ENCODE measurements at regions not wholly inside any gene's neighbourhood (a gene's known extent, or its start where the extent isn't known, plus 50 kb on each side); places are given as distances from the start of the nearest gene placed in this dataset.

DNA sequence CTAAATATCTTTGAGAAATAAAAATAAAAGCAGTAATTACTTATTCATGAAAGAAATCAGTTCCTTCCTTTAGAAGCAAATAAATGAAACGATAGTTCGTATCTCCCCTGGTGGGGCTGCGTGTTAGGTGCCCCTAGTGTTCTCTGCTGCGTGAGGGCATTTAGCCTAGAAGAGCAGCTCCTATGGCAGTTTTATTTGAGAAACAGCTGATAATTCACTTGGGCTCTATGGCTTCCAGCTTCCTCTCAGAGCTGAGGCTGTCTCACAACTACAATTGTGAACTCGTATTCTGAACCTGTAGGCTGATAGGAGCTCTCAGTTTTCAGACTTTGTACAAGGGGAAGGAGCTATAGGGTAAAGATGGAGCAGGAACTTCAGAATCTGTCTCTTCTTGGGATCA lies 540.0 kb upstream of the MAP3K7 start:
- no peak overlapping the region for H3K4me3 ChIP-seq
- intact Hi-C loops (cut with DNase I), result no loop called here
- TF ChIP-seq, protein P1, sequence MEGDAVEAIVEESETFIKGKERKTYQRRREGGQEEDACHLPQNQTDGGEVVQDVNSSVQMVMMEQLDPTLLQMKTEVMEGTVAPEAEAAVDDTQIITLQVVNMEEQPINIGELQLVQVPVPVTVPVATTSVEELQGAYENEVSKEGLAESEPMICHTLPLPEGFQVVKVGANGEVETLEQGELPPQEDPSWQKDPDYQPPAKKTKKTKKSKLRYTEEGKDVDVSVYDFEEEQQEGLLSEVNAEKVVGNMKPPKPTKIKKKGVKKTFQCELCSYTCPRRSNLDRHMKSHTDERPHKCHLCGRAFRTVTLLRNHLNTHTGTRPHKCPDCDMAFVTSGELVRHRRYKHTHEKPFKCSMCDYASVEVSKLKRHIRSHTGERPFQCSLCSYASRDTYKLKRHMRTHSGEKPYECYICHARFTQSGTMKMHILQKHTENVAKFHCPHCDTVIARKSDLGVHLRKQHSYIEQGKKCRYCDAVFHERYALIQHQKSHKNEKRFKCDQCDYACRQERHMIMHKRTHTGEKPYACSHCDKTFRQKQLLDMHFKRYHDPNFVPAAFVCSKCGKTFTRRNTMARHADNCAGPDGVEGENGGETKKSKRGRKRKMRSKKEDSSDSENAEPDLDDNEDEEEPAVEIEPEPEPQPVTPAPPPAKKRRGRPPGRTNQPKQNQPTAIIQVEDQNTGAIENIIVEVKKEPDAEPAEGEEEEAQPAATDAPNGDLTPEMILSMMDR (IDR thresholded peaks at IDR 0.05), result no peak
- H3K27me3 ChIP-seq (ENCODE audit: low read depth), result no peaks in the 10 kb centered on the region
- DNase-seq (no peak), ATAC-seq (no peak)
- H3K9me3 ChIP-seq, result no peaks in the 10 kb centered on the region
- H3K27ac ChIP-seq, result no peak overlapping the region
- H3K36me3 ChIP-seq, result no peaks in the 10 kb centered on the region
- H3K4me1 ChIP-seq, result no peaks in the 10 kb centered on the region

DNA sequence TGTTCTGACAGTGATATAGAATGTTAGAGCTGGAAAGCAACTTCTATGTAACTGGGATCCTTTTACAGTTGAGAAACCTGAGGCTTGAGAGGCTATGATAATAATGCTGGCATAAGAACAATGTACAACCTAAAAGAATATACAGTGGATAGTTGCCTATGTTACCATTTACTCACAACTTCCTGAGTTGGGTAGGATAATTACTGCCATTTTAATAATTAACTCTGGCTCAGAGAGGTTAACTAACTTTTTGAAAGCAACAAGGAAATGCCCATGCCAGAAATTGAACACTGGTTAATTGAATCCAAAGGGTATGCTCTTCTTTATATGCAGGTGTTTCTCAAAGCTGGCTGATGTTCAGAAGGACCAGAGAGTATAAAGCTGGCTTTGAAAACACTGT lies 530.7 kb upstream of the MAP3K7 start:
- TF ChIP-seq, protein P1 (IDR thresholded peaks at IDR 0.05), result no peak
- no peaks in the 10 kb centered on the region for H3K36me3 ChIP-seq
- ATAC-seq, result no peak
- intact Hi-C loops (cut with DNase I), result no loop called here
- DNase-seq, result no peak
- no peaks in the 10 kb centered on the region for H3K27me3 ChIP-seq (ENCODE audit: low read depth)
- no peaks in the 10 kb centered on the region for H3K9me3 ChIP-seq
- H3K27ac ChIP-seq, result no peak overlapping the region
- H3K4me1 ChIP-seq, result no peaks in the 10 kb centered on the region
- H3K4me3 ChIP-seq, result no peak overlapping the region

DNA sequence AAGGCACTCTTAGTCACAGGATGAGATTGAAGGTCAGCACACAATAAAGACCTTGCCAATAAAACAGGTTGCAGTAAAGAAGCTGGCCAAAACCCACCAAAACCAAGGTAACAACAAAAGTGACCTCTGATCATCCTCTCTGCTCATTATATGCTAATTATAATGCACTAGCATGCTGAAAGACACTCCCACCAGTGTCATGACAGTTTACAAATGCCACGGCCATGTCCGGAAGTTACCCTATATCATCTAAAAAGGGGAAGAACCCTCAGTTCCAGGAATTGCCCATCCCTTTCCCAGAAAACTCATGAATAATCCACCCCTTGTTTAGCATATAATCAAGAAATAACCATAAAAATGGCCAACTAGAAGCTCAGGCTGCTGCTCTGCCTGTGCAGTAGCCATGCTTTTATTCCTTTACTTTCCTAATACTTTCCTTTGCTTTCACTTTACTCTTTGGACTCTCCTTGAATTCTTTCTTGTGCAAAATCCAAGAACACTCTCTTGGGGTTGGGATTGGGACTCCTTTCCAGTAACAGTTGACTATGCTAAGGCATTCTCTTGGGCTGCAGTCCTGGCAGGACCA lies 527.3 kb upstream of the MAP3K7 start:
- Histone ChIP-seq H3K9me3 (no peaks in the 10 kb centered on the region), H3K27me3 (ENCODE audit: low read depth) (no peaks in the 10 kb centered on the region), H3K4me3 (no peak overlapping the region), H3K4me1 (no peaks in the 10 kb centered on the region), H3K27ac (no peak overlapping the region), H3K36me3 (no peaks in the 10 kb centered on the region)
- DNase-seq (no peak), ATAC-seq (no peak)
- intact Hi-C loops (cut with DNase I), result no loop called here
- TF ChIP-seq, protein P1 (IDR thresholded peaks at IDR 0.05), result no peak

DNA sequence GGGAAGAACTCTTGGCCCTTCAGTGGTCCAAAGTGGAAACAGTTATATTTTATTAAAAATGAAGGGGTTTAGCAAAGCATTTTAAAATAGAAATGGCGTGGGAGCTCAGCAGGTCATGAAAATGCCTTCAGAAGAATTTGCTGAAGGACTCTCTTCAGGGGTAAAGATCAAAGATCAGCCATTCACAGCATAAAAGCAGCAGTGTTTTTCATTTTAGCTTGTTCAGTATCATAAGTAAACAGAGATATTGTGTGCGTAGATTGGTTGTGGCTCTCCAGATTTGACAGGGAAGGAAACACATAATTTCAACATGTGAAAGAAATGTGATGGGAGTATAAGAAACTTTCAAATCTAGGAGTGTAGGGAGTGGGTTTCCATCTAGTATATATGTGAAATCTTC lies 519.2 kb upstream of the MAP3K7 start:
- intact Hi-C loops (cut with DNase I), result no loop called here
- no peak for DNase-seq
- H3K27me3 ChIP-seq (ENCODE audit: low read depth), result no peaks in the 10 kb centered on the region
- H3K27ac ChIP-seq, result no peak overlapping the region
- H3K4me1 ChIP-seq, result no peaks in the 10 kb centered on the region
- H3K36me3 ChIP-seq, result no peaks in the 10 kb centered on the region
- H3K9me3 ChIP-seq, result no peaks in the 10 kb centered on the region
- no peak overlapping the region for H3K4me3 ChIP-seq
- ATAC-seq, result no peak
- TF ChIP-seq, protein P1 (IDR thresholded peaks at IDR 0.05), result no peak

DNA sequence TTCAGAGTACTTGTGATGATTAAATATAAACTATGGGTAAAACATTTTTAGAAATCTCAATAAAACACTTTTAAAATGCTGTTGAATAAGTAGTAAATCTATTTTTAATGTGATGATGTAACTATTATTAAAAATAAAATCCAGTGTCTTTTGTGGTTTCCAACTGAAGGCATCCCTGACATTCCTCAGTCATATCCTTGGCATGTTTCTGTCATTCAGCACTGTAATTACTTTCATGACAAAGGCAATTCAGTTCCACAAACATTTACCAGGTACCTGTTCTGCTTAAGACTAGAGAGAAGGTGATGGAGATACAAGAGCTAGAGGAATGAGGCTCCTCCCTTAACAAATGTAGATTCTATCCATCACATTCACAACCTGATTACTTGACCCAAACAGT lies 518.7 kb upstream of the MAP3K7 start:
- no peaks in the 10 kb centered on the region for H3K36me3 ChIP-seq
- no peaks in the 10 kb centered on the region for H3K27me3 ChIP-seq (ENCODE audit: low read depth)
- H3K27ac ChIP-seq, result no peak overlapping the region
- no peak overlapping the region for H3K4me3 ChIP-seq
- no peaks in the 10 kb centered on the region for H3K4me1 ChIP-seq
- TF ChIP-seq, protein P1 (IDR thresholded peaks at IDR 0.05), result no peak
- no peak for ATAC-seq
- intact Hi-C loops (cut with DNase I), result no loop called here
- DNase-seq, result no peak
- no peaks in the 10 kb centered on the region for H3K9me3 ChIP-seq

DNA sequence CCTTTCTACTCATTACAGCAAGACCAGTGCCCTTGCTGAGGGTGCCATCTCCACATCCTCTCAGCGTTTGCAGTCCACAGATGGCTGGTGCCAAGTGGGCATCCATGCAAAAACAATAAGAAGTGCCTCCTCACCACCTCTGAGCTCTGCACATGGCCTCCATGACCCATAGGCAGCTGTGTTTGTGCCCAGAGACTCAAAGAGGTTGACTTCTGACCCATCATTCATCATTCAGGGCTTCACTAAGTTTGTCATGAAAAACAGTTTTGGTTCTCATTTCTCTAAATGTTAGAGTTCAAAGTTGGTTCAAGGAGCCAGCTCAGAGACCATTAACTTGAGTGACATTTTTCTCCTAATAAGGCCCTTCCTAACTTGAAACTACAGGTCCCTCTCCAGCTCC lies 512.6 kb upstream of the MAP3K7 start:
- Histone ChIP-seq H3K27ac (no peak overlapping the region), H3K9me3 (no peaks in the 10 kb centered on the region), H3K4me3 (no peak overlapping the region), H3K36me3 (no peaks in the 10 kb centered on the region), H3K4me1 (no peaks in the 10 kb centered on the region), H3K27me3 (ENCODE audit: low read depth) (no peaks in the 10 kb centered on the region)
- DNase-seq (no peak), ATAC-seq (no peak)
- intact Hi-C loops (cut with DNase I), result no loop called here
- TF ChIP-seq, protein P1 (IDR thresholded peaks at IDR 0.05), result no peak

Data from lower lobe of right lung (tissue), 2 donors.